Activated T-cell treated with anti-CD3 and anti-CD28 coated beads, Interleukin-2, amount 50 U/mL, for 48 hours (primary cell): ENCODE measurements at regions not wholly inside any gene's neighbourhood (a gene's known extent, or its start where the extent isn't known, plus 50 kb on each side); places are given as distances from the start of the nearest gene placed in this dataset.

ENCODE experiments used
- DNase-seq, 2 experiments: peaks; one replicate each; pipeline ENCODE4 v3.0.0-alpha.2; 2020

- no peak for DNase-seq
These were observed 202.3 kb downstream of the NUAK1 start for GRCh38 chr12:105936496-105936895.

- no peak for DNase-seq
These were observed 201.7 kb downstream of the NUAK1 start for GRCh38 chr12:105937009-105937408.

- DNase-seq: no peak
These were observed 199.5 kb downstream of the NUAK1 start for GRCh38 chr12:105939181-105939721.

- DNase-seq: no peak
These were observed 196.5 kb downstream of the NUAK1 start for GRCh38 chr12:105942281-105942680.

GRCh38 chr12:105943525-105943924, 195.2 kb downstream of the NUAK1 start:
- DNase-seq: no peak

GRCh38 chr12:105944628-105945027, 194.1 kb downstream of the NUAK1 start:
- DNase-seq: no peak

- no peak for DNase-seq
These were observed 192.9 kb downstream of the NUAK1 start for GRCh38 chr12:105945880-105946279.

- DNase-seq: no peak
These were observed 192.3 kb downstream of the NUAK1 start for GRCh38 chr12:105946493-105946901.

GRCh38 chr12:105947906-105948305, 190.8 kb downstream of the NUAK1 start:
- DNase-seq: no peak

- no peak for DNase-seq
These were observed 190.4 kb downstream of the NUAK1 start for GRCh38 chr12:105948331-105948730.

- no peak for DNase-seq
These were observed 189.4 kb downstream of the NUAK1 start for GRCh38 chr12:105949391-105949790.

- no peak for DNase-seq
These were observed 187.0 kb downstream of the NUAK1 start for GRCh38 chr12:105951732-105952131.

GRCh38 chr12:105954951-105955931, 183.5 kb downstream of the NUAK1 start:
- no peak for DNase-seq

GRCh38 chr12:105955976-105956375, 182.8 kb downstream of the NUAK1 start:
- DNase-seq: no peak

- DNase-seq: no peak
These were observed 181.9 kb downstream of the NUAK1 start for GRCh38 chr12:105956662-105957457.

- DNase-seq: no peak
These were observed 178.3 kb downstream of the NUAK1 start for GRCh38 chr12:105960319-105961083.

- no peak for DNase-seq
These were observed 176.7 kb downstream of the NUAK1 start for GRCh38 chr12:105961821-105962671.

GRCh38 chr12:105967038-105967776, 171.5 kb downstream of the NUAK1 start:
- DNase-seq: no peak

- no peak for DNase-seq
These were observed 170.7 kb downstream of the NUAK1 start for GRCh38 chr12:105968025-105968424.

- DNase-seq: no peak
These were observed 167.9 kb downstream of the NUAK1 start for GRCh38 chr12:105970885-105971284.

- no peak for DNase-seq
These were observed 164.0 kb downstream of the NUAK1 start for GRCh38 chr12:105974738-105975137.
